ENCODE measurements at regions not wholly inside any gene's neighbourhood (a gene's known extent, or its start where the extent isn't known, plus 50 kb on each side); places are given as distances from the start of the nearest gene placed in this dataset.

DNA sequence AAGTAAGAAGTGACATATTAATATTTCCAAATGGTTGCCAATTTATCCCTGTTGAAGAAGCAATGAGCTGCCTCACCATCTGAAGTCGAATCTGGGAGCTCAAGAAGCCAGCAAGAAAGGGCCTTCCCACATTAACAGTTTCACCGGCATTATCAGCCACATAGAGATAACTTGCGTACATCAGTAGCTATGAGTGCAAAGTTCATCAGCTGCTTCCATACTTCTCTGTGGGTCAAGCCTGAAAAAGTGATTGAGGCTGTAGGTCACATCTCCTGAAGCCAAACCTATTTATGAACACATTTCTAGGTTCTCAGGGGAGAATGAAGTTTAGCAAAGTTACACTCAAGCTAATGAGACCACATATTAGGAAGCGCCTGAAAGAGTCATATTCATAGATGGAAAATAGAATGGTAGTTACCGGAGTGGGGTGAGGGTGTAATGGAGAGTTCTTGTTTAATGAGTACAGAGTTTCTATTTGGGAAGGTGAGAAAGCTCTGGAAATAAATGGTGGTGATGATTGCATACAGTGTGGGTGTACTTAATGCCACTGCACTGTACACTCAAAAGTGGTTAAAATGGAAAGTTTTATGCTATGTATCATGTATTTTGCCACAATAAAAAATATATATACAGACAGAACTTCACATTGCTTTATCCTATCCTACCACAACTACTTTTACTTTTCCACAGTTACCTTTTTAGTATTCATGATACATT lies 189.3 kb upstream of the SP4 start:
- no peak for DNase-seq

DNA sequence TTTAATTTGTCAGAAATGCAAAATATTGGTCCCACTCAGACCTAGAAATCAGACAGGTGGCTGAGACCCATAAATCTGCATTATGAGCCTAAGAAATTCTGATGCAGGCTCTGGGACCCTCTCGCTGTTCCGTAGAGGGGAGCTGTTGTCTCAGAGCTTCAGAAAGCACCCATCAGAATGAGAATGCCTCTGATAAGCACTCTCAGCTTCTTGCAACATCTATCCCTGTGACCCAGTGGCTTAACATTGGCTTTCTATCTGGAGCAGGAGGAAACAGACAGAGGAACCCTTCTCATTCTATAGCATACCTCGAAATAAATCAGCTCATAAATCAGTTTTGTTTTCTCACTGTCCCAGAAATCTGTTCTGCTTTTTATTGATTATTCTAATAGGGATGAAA lies 184.6 kb upstream of the SP4 start:
- no peak for DNase-seq

DNA sequence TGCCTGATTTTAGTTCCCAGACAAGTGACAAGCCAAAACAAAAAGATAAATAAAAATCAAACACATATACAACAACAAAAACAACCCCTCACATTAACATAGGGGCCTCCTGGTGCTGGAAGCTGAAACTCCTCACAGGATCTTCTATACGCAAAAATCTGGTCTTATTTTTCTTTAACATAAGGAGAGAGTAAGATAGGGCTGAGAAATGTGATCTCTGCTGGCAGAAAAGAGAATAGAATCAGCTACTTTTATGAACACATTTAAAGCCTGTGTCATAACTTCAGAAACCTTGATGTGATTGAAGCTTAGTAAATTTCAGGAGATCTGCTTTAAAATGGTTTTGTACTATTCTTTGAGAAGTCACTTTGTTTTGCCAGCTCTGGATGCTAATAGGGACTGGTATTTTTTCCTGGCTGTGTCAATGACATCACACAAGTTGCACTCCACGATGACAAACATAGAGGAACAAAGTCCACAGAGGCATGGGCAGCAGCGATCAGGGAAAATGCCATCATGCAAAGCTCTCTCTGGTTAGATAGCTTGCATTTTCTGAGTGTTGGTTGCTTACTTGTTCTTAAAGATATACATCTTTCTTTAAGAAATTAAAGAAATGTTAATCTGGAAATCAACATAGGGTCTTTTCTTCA lies 176.6 kb upstream of the SP4 start:
- DNase-seq: peak in 2 of 4 experiments; percentile 3

DNA sequence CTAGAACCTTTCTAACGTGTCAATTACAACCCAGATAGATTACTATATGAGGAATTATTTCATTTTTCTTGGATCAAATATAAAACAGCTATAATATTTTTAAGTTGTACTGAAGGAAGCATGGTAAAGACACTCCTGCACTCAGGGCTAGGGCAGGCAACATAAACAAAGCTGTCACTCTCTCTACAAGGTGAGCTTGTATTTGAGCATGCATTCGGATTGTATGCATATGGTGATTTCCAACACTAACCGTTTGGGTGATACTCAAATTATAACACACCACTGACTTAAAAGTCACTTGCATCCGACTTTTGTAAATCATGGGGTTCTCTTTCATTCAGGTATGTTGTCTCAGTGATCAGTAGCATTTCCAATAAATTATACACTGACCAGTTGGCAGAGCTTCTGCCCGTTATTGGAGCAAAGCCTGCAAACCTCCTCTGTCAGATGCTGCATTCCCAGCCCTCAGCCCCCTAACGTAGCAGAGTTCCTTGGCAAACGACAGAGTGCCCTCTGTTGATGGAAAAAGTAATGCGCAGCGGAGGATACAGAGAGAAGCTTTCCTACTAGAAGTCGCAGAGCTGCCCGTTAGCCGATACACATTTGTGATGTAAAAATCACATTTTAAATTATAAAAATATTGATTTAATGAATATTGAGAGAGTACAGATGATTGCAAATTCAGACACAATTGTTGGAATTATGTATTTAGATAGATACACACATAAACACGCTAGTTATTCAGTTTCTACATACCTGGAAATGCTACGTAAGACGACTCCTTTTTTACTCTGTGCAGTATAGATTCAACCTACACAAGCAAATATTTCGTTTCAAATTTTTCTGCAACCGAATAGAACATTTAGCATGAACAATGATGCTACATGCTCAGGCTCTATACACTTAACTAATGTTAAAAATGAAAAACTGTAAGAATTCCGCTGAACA lies 173.9 kb upstream of the SP4 start:
- peak; percentile 49 to 68 (median 58) for DNase-seq

DNA sequence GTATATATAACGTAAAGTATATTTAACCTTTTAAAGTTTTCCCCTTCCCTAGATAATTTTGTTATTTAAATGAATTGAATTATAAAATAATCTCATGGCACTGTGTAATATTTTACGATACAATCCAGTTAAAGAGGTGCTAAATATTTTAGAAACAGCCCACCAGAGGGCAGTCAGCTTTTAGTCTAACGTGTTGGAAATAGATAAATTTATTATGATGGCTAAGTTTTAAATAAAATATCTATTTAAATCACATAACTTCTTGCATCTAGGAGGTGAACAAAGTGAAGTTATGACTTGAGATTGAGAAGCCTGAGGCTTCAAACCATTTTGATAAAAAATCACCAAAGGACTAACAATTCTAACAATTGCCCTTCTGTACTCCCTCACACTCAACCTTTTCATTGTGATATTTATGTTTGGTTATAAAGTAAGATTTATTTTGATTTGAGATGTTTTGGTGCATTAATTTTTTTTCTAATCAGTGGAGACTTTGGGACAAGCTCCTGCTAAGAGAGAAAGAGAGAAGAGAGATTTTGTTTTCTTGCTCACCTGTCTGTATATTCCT lies 171.5 kb upstream of the SP4 start:
- DNase-seq: peak; percentile 62 to 80 (median 64)

DNA sequence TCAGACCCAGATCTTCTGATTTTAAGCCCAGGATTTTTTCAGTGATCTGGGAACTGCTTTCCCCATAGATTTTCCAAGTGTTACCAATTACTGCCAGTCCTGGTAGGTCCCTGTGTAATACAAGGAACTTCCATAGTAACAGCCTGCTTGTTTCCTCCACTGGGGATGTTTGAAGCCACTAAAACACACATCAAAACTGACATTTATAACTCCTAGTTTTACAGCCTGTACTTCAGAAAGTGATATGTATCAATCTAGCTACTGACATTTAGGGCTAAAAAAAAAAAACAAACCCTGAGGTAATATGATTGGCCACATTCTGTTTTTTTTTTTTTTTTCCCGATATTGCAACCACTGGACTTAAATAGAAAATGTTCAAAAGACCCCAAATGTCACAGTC lies 166.9 kb upstream of the SP4 start:
- DNase-seq: no peak

DNA sequence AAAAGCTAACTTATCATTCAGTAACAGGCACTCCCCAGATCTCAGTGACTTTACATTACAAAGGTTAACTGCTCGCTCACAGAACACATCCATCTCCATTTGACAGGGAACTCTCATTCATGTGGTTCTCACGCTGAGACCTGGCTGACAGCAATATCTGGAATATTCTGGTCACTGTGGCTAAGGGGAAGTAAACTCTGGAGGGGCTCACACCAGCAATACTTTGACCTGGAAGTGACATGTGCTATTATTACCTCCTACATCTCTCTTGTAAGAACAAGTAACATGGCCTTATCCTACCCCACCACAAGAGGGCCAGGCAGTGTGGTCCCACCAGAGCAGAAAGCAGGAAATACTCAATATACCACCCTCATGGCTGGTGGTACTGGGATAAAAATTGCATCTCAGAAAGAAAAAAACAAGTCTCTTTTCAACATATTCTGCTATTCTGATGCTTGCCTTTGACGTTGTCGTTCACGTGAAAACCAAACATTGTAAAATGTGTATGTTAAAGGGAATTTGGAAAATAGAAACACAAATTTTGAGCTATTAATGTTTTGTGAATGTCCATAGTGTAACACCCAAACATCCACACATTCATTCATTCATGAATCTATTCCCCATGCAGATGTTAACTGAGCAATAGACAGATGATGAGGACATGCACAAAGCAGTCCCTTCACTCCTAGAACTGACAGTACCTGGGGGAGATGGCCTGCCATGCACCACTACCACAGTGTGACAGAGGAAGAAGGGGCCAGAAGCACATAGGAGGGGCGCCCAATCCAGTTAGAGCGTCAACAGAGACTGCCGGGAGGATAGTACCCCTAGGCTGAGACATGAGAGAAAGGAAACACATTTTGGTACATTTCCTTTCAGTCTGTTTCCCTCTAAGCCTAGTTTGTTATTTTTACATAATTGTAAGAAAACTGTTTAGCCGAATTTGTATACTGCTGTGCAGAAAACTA lies 166.0 kb upstream of the SP4 start:
- DNase-seq: peak; percentile 27 to 46 (median 42)

DNA sequence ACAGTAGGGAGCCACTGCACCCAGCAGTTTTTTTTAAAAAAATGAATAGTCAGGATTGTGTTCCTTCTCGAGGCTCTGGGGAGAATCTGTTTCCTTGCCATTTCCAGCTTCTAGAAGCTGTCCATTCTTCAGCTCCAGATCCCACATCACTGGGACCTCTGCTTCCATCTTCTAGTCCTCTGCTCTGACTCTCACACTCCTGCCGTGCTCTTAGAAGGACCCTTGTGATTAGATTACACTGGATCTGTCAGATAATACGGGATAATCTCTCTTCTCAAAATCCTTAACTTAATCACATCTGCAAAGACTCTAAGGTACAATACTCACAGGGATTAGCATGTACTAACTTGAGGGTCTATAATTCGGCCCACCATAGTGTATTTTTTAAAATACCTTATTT lies 158.9 kb upstream of the SP4 start:
- no peak for DNase-seq

DNA sequence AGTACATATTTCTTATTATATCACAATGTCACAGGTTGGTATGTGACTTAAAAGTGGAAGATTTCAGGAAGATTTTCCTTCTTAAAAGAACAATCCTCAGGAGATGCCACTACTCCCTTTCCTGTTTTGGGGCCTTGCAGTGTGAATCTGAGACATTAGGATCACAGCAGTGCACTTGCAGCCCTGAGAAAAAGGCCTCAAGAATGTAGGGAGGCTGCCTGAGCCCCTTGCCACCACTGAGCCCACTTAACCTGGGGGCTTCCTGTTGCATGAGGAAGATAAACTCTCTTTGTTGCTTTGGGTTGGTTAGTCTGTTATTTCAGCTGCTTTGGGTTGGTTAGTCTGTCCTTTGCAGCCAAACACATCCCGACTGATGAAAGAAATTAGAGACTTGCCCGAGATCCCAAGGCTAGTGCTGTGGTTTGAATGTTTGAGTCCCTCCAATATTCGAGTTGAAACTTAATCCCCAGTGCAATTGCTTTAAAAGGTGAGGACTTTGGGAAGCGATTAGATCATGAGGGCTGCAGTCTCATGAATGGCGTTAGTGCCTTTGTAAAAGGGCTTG lies 151.3 kb upstream of the SP4 start:
- DNase-seq: no peak

DNA sequence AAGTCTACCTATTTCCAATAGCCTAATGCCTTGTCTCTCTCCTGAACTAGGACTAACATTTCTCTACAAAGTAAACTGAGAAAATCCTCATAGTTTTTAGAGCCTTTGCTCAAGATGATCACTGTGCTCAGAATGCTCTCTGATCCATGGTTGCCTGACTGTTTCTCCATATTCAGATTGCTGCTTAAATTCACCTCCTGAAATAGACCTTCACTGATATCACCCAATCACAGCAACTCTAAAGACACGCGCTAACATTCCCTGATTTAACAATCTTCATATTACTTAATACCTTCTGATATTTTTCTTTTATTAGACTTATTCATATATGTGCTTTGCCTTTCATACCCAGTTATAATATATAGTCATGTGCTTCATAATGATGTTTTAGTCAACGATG lies 148.9 kb upstream of the SP4 start:
- no peak for DNase-seq

DNA sequence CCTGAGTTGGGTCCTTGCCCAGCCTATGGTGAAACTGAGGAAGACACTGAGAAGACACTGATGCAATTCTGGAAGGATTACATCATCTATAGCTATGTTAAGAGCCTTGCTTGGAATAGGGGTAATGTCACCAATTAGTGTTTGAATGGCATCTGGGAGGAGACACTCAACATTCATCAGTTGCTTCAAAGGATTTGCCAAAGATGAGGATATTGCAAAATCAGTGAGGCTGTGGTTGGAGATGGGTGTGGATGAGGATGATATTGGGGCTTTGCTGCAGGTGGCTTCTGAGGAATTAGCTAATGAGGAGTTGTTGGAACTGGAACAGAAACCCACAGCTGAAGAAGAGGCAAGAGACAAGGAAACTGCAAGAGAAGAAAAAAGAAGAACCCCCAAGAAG lies 146.7 kb upstream of the SP4 start:
- DNase-seq: peak in 1 of 4 experiments; percentile 6

DNA sequence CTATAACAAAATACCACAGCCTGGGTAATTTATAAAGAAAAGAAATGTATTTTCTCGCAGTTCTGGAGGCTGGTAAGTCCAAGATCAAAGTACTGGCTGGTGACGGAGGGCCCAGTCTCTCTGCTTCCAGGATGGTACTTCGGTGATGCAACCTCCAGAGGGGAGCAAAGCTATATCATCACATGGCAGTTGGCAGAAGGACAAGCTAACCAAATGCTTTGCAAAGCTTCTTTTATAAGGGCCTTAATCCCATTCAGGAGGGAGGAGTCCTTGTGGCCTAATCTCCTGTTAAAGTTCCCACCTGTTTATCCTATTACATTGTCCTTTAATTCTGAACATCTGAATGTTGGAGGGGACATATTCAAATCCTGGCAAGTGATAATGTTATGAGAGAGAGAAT lies 134.1 kb upstream of the SP4 start:
- no peak for DNase-seq

DNA sequence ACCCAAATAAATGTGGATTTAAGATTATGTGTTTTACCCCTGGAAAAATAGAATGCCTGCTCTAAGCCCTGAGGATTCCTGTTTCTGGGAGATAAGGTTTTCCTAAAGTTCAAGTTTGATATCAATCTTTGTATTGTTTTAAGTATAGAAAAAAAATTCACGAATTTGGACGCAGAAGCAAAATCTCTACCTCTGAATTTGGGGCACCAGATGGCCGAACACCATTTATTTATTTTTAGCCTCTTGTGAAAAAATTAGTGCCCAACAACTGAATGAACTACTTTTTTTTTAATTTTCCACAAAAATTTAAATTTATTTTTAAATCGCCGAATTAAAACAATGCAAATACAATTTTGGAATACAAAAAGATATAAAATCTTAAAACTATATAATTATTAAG lies 128.1 kb upstream of the SP4 start:
- no peak for DNase-seq

DNA sequence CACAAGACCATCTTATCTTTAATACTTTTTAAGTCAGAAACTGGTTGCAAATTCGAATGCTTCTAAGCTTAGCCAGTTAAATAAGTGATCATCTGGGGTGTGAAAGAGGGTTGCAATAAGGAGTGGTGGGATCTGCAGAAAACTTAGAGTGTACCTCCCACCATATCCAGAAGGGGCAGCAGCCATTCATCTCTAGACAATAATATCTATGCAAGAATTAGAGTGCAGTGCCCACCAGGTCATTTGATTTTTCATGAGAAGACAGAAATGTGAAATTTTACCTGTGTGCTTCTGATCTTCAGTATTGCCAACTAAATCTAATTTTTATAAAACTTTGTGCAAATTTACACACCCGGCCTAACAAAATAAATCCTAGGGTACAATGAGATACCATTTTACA lies 127.2 kb upstream of the SP4 start:
- DNase-seq: peak in 2 of 4 experiments; percentile 3 to 6

DNA sequence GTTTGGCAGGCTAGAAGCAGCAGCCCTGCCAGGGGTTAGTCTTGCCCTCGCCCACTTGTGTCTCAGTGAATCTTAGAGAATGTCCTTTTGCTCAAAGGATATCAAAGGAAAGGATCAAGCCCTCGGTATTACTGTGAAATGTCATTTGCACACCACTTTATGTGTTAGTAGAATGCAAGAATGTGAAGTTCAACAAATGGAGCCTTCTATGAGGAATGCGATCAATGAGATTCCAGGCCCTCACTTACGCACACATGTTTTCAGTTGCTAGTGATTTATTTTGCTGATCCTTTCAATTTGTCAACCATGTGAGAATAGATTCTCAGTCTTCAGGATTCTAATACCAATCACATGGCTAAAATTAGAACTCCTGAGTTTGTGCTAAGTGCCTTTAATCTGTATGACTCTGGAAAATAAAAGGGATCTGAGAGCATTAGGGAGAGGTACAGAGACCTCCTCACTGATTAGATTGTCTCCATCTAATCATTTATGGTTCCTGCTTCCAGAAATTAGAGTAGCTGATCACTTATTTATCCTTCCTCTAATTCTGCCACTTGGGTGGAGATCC lies 123.0 kb upstream of the SP4 start:
- no peak for DNase-seq

DNA sequence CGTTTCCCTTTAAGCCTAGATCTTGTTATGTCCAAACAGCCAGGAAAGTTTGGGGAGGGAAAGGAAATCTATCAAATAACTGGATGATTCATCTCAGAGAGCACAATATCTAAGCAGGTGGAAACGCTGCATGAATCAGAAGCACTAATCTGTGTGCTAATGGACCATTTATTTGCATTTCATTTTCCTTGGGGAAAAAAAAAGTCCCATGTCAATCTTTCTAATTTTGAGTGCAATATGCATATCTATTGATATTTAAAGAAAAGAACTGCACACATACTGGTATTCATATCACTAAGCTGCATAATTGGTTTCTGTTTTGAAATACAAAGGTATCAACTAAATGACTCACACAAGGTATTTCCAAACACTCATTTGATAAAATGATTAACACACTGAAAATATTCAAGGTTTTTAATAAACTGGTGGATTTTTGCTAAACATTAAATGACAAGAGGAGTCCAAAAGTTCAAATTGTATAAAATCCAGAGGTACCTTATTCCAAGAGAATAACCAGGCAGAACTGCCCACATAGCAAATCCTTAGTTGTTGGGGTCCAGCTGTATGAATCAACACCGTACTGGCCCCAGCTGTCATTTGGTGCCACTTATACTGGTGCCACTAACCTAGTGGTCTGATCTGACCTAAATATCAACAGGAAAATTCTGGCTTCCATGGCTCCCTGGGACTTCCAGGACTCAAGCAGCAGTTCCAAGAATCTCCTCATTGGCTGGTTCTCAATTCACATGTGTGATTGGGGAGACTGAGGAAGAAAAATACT lies 122.2 kb upstream of the SP4 start:
- DNase-seq: no peak

DNA sequence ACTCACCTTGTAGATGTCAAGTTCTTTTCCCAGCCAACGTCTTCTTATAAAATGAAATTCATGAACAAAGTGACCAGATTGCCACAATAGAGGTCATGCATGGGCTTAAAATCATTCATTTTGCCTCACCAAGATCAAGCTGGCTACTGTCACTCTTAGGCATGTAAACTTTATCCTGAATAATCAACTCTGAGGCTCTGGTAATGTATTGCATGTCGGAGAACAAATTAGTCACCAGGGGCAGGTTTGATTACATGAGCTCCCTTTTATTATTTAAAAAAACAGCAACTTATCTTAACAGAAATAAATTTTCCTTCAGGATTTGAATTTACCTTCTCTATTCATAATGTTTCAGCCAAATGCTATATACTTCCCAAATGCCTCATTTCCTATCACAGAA lies 112.9 kb upstream of the SP4 start:
- no peak for DNase-seq

DNA sequence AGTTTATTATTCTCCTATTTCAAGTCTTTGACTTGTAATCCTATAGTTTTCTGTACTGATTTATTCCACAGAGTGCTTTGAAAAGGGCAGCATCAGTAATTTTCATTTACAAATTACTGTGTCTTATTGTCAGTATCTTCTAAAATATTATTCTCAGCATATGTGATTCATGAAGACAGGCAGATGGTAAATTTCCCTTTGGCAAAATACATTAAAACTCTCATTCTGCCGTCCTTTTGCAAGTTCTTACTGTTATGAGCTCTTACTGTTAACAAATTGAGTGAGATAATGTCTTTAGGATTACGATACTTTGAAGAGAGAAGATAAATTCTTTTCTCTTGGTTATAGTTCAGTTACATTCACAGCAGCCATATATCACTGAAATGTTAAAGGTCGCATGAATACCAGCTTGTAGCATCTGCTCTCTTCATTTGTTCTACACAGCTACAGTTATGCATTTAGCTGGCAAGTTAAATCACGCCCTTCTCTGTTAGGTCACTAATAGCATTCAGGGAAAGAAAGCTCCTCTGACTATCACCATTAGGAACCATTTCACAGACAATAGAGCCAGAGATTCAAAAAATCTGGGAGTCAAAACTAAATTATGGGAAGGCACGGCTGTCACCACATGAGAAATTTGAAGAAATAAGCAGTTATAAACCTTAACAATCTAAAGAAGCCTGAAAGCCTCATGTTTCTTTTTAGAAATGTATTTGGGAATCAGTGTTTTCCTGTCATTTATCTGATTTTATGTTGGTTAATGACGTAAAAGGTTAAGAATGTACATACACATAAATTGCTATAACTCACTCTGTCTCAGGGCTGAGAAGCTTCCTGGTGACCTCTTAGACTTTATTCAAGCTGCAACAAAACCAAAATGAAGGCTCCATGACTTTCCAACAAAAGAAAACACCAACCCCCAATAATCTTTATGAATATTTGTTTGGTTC lies 109.6 kb upstream of the SP4 start:
- DNase-seq: no peak

DNA sequence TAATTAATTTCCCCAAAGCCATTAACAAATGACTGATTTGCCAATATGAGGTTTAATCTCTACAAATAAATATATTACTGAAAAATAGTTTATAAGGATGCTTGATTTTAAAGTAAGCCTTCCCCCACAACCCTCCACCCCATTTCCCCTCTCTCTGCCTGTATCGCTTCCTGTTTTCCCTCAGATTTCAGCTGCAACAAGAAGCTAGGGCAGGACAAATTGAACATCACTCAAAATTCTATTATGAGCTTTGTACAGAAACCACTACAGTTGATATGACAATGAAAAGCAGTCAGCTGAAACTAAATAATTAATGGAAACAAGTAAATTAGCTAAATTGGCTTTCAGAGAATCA lies 109.0 kb upstream of the SP4 start:
- peak in 1 of 4 experiments; percentile 8 for DNase-seq
